ENCODE measurements at regions not wholly inside any gene's neighbourhood (a gene's known extent, or its start where the extent isn't known, plus 50 kb on each side); places are given as distances from the start of the nearest gene placed in this dataset.

- TF ChIP-seq CTCF (IDR thresholded peaks at IDR 0.05) (no peak), POLR2A (IDR thresholded peaks at IDR 0.05) (no peak), POLR2AphosphoS5 (IDR thresholded peaks at IDR 0.05) (no peak)
Measured at GRCh38 chr2:78407960-78408794, 617.3 kb upstream of the REG3G start.
